ENCODE measurements at regions not wholly inside any gene's neighbourhood (a gene's known extent, or its start where the extent isn't known, plus 50 kb on each side); places are given as distances from the start of the nearest gene placed in this dataset.

DNA sequence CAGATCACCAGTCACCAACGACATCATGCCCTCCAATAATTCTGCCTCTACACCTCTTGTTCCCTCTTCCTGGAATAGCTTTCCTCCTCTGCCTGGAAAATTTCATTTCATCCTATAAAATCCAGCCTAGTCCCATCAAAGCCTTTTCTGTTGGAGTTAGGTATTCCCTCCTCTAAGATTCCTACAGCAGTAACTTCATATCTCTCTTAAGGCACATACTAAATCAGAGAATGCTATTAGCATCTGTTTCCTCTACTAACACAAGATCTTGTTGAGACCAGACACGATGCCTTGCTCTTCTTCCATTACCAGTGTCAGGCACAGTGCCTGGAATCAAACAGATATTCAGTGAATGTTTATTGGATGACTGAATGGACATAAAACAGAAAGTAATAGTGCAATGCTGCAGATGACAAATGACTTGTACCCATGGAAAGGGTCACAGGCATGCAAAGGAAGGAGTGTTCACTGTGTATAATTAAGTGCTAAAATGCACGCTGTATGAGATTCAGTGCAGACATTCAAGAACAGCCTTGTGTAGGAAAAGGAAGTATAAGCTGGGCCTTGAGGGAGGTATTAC lies 342.0 kb upstream of the ACVR2A start:
- TF ChIP-seq, protein P1, sequence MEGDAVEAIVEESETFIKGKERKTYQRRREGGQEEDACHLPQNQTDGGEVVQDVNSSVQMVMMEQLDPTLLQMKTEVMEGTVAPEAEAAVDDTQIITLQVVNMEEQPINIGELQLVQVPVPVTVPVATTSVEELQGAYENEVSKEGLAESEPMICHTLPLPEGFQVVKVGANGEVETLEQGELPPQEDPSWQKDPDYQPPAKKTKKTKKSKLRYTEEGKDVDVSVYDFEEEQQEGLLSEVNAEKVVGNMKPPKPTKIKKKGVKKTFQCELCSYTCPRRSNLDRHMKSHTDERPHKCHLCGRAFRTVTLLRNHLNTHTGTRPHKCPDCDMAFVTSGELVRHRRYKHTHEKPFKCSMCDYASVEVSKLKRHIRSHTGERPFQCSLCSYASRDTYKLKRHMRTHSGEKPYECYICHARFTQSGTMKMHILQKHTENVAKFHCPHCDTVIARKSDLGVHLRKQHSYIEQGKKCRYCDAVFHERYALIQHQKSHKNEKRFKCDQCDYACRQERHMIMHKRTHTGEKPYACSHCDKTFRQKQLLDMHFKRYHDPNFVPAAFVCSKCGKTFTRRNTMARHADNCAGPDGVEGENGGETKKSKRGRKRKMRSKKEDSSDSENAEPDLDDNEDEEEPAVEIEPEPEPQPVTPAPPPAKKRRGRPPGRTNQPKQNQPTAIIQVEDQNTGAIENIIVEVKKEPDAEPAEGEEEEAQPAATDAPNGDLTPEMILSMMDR (IDR thresholded peaks at IDR 0.05; ENCODE audit: extremely low read depth, insufficient read depth, missing control alignments) = no peak
- in situ Hi-C loops (cut with MboI; ENCODE audit: low pct_unique_long_range_greater_than_20kb, low sequenced_read_pairs, unreplicated experiment) = no loop called here
- no peak for DNase-seq (ENCODE audit: low spot score)

DNA sequence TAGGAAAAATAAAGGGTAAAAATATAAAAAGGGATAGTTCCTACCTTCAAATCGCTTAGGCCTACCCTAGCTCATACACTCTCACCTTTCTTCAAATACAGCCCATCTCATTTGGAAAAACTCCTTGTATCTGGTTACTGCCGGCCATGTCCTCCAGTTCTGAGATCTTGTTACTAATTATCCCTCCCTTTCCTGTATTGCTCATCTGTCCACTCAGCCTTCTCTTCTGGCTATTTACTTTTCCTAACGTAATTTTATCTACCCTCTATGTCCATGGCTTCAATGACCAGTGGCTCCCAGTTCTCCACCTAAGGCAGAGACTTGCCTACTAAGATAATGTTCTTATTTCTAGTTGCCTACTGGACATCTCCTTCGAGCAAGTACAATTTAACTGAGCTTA lies 342.9 kb upstream of the ACVR2A start:
- in situ Hi-C loops (cut with MboI; ENCODE audit: low pct_unique_long_range_greater_than_20kb, low sequenced_read_pairs, unreplicated experiment) = no loop called here
- TF ChIP-seq, protein P1 (IDR thresholded peaks at IDR 0.05; ENCODE audit: extremely low read depth, insufficient read depth, missing control alignments) = no peak
- no peak for DNase-seq (ENCODE audit: low spot score)

DNA sequence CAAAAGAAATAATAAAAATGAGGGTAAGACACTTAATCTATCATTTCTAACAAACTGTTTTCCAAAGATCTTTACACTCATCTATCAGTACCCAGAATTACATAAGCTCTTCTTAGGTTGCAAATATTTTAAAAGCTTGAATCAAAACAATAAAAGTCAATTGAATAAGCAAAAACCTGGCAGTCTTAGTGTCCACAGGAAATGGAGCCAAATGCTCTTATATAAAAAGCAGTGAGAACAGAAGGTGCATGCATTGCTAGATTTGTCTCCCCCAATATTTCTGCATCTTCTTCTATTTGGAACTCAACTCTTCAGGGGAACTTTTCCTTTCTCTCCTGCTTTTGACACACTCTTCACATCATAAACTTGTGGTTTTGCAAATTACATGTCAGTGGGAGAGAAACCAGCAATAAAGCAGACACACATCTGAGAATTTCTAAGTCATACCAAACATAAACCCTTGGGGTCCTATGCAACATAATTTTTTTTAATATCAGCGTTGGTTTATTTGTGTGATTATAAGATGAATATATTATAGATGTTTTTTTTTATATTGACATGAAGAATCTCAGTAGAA lies 343.9 kb upstream of the ACVR2A start:
- in situ Hi-C loops (cut with MboI; ENCODE audit: low pct_unique_long_range_greater_than_20kb, low sequenced_read_pairs, unreplicated experiment) = no loop called here
- TF ChIP-seq, protein P1 (IDR thresholded peaks at IDR 0.05; ENCODE audit: extremely low read depth, insufficient read depth, missing control alignments) = no peak
- DNase-seq (ENCODE audit: low spot score) = no peak

DNA sequence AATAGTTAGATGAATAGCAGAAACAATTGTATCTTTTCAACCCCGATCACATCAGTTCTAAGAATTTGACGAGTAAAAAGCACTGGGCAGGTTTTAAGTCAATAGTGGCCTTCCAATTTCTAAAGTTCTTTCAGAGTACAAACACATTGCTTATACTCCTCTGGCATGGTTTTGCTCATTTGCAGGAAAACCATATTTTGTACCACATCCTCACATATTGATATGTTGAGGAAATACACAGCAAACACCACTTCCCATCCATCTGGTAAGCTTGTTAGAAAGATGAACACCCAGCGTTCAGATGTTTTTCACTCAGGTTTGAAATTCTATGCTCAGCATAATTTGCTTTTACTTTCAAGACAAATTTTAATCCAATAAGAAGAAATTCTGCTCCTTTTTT lies 344.6 kb upstream of the ACVR2A start:
- DNase-seq (ENCODE audit: low spot score) = no peak
- in situ Hi-C loops (cut with MboI; ENCODE audit: low pct_unique_long_range_greater_than_20kb, low sequenced_read_pairs, unreplicated experiment) = no loop called here
- TF ChIP-seq, protein P1 (IDR thresholded peaks at IDR 0.05; ENCODE audit: extremely low read depth, insufficient read depth, missing control alignments) = no peak

DNA sequence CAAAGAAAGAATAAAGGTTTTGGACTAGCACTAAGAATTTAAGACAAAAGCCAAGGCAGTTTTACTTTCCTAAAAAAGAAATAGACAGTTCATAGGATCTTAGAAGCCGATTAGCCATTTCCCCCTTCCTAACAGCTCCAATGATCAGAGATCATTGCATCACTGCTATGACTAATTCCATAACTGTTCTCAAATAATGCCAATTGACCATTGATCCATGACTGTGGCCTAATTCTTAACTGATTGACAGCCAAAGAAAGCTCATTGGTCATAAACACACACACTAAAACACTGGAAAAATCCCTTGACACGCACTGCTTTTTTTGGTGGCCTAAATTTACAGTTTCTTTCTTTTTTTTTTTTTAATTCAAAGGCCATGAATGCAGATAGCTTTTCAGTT lies 345.0 kb upstream of the ACVR2A start:
- in situ Hi-C loops (cut with MboI; ENCODE audit: low pct_unique_long_range_greater_than_20kb, low sequenced_read_pairs, unreplicated experiment) = no loop called here
- TF ChIP-seq, protein P1 (IDR thresholded peaks at IDR 0.05; ENCODE audit: extremely low read depth, insufficient read depth, missing control alignments) = no peak
- peak; percentile 25 for DNase-seq (ENCODE audit: low spot score)

DNA sequence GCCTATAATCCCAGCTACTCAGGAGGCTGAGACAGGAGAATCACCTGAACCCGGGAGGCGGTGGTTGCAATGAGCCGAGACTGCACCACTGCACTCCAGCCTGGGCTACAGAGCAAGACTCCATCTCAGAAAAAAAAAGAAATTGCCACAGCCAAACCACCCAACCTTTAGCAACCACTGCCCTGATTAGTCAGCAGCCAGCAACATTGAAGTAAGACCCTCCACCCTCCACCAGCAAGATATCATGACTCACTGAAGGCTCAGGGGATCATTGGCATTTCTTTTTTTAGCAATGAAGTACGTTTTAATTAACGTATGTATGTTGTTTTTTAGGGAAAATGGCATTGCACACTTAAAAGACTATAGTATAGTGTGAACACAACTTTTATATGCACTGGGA lies 349.1 kb upstream of the ACVR2A start:
- in situ Hi-C loops (cut with MboI; ENCODE audit: low pct_unique_long_range_greater_than_20kb, low sequenced_read_pairs, unreplicated experiment) = no loop called here
- TF ChIP-seq, protein P1 (IDR thresholded peaks at IDR 0.05; ENCODE audit: extremely low read depth, insufficient read depth, missing control alignments) = no peak
- no peak for DNase-seq (ENCODE audit: low spot score)

All from GM13977 (cell line).